ENCODE measurements at regions not wholly inside any gene's neighbourhood (a gene's known extent, or its start where the extent isn't known, plus 50 kb on each side); places are given as distances from the start of the nearest gene placed in this dataset.

GRCh38 chr11:70505761-70506657 is 107.7 kb downstream of the CTTN start:
- H3K9ac ChIP-seq (ENCODE audit: low read length), result no peak overlapping the region
- no peak overlapping the region for H3K4me2 ChIP-seq (ENCODE audit: low read length)
- no peak for DNase-seq (ENCODE audit: low read depth)
- no peak overlapping the region for H3K4me3 ChIP-seq (ENCODE audit: insufficient read depth, low read depth, low read length)
- peaks cover 4% of the 10 kb centered on the region for H3K27me3 ChIP-seq (ENCODE audit: insufficient read depth, low read length)
- H4K20me1 ChIP-seq (ENCODE audit: insufficient read depth, low read length), result no peaks in the 10 kb centered on the region
- no peak overlapping the region for H3K27ac ChIP-seq (ENCODE audit: low read depth, low read length)
- Mint-ChIP-seq H3K36me3 (ENCODE audit: low read depth, unreplicated experiment) (peaks cover 2% of the 10 kb centered on the region), H3K27ac (ENCODE audit: unreplicated experiment) (no peak overlapping the region), H3K9me3 (ENCODE audit: unreplicated experiment) (peaks cover 7% of the 10 kb centered on the region), H3K4me1 (ENCODE audit: low read depth, unreplicated experiment) (no peaks in the 10 kb centered on the region), H3K27me3 (ENCODE audit: low read depth, unreplicated experiment) (peaks cover 42% of the 10 kb centered on the region), H3K4me3 (ENCODE audit: unreplicated experiment) (no peak overlapping the region)
- H3K79me2 ChIP-seq (ENCODE audit: insufficient read depth, low read length), result no peaks in the 10 kb centered on the region
- no peak for FAIRE-seq
- H3K4me1 ChIP-seq (ENCODE audit: insufficient read depth, low read length), result no peaks in the 10 kb centered on the region
- no peaks in the 10 kb centered on the region for H3K9me3 ChIP-seq (ENCODE audit: insufficient read depth, low read depth, low read length)
- H2AFZ ChIP-seq (ENCODE audit: low read depth, low read length), result no peak overlapping the region
- H3K36me3 ChIP-seq (ENCODE audit: insufficient read depth, low read length), result no peaks in the 10 kb centered on the region
- no peak for TF ChIP-seq EZH2 (IDR thresholded peaks at IDR 0.05; ENCODE audit: insufficient read depth, low read length)
- no peak for TF ChIP-seq CTCF (IDR thresholded peaks at IDR 0.05; ENCODE audit: insufficient read depth, low read depth, low read length)

- Mint-ChIP-seq H3K27me3 (ENCODE audit: low read depth, unreplicated experiment) (peaks cover 42% of the 10 kb centered on the region), H3K4me3 (ENCODE audit: unreplicated experiment) (no peak overlapping the region), H3K36me3 (ENCODE audit: low read depth, unreplicated experiment) (peaks cover 2% of the 10 kb centered on the region), H3K27ac (ENCODE audit: unreplicated experiment) (no peak overlapping the region), H3K9me3 (ENCODE audit: unreplicated experiment) (peaks cover 10% of the 10 kb centered on the region), H3K4me1 (ENCODE audit: low read depth, unreplicated experiment) (no peaks in the 10 kb centered on the region)
- H3K4me3 ChIP-seq (ENCODE audit: insufficient read depth, low read depth, low read length), result no peak overlapping the region
- FAIRE-seq, result no peak
- no peaks in the 10 kb centered on the region for H3K4me1 ChIP-seq (ENCODE audit: insufficient read depth, low read length)
- no peaks in the 10 kb centered on the region for H3K9me3 ChIP-seq (ENCODE audit: insufficient read depth, low read depth, low read length)
- no peaks in the 10 kb centered on the region for H4K20me1 ChIP-seq (ENCODE audit: insufficient read depth, low read length)
- H3K27me3 ChIP-seq (ENCODE audit: insufficient read depth, low read length), result peaks cover 4% of the 10 kb centered on the region
- no peak overlapping the region for H3K27ac ChIP-seq (ENCODE audit: low read depth, low read length)
- no peaks in the 10 kb centered on the region for H3K79me2 ChIP-seq (ENCODE audit: insufficient read depth, low read length)
- H3K36me3 ChIP-seq (ENCODE audit: insufficient read depth, low read length), result no peaks in the 10 kb centered on the region
- no peak overlapping the region for H3K9ac ChIP-seq (ENCODE audit: low read length)
- TF ChIP-seq CTCF (IDR thresholded peaks at IDR 0.05; ENCODE audit: insufficient read depth, low read depth, low read length) (no peak), EZH2 (IDR thresholded peaks at IDR 0.05; ENCODE audit: insufficient read depth, low read length) (no peak)
- no peak for DNase-seq (ENCODE audit: low read depth)
- H2AFZ ChIP-seq (ENCODE audit: low read depth, low read length), result no peak overlapping the region
- H3K4me2 ChIP-seq (ENCODE audit: low read length), result no peak overlapping the region
These were observed 108.3 kb downstream of the CTTN start for GRCh38 chr11:70506658-70506970.

GRCh38 chr11:70506986-70507385 is 108.7 kb downstream of the CTTN start:
- Mint-ChIP-seq H3K9me3 (ENCODE audit: unreplicated experiment) (peaks cover 10% of the 10 kb centered on the region), H3K4me1 (ENCODE audit: low read depth, unreplicated experiment) (no peaks in the 10 kb centered on the region), H3K36me3 (ENCODE audit: low read depth, unreplicated experiment) (peaks cover 2% of the 10 kb centered on the region), H3K4me3 (ENCODE audit: unreplicated experiment) (no peak overlapping the region), H3K27me3 (ENCODE audit: low read depth, unreplicated experiment) (peaks cover 39% of the 10 kb centered on the region), H3K27ac (ENCODE audit: unreplicated experiment) (no peak overlapping the region)
- DNase-seq (ENCODE audit: low read depth), result no peak
- Histone ChIP-seq H3K27me3 (ENCODE audit: insufficient read depth, low read length) (peaks cover 4% of the 10 kb centered on the region), H3K27ac (ENCODE audit: low read depth, low read length) (no peak overlapping the region), H3K79me2 (ENCODE audit: insufficient read depth, low read length) (no peaks in the 10 kb centered on the region), H3K9me3 (ENCODE audit: insufficient read depth, low read depth, low read length) (no peaks in the 10 kb centered on the region), H3K36me3 (ENCODE audit: insufficient read depth, low read length) (no peaks in the 10 kb centered on the region), H2AFZ (ENCODE audit: low read depth, low read length) (no peak overlapping the region), H3K4me2 (ENCODE audit: low read length) (no peak overlapping the region), H3K9ac (ENCODE audit: low read length) (no peak overlapping the region), H4K20me1 (ENCODE audit: insufficient read depth, low read length) (no peaks in the 10 kb centered on the region), H3K4me1 (ENCODE audit: insufficient read depth, low read length) (no peaks in the 10 kb centered on the region), H3K4me3 (ENCODE audit: insufficient read depth, low read depth, low read length) (no peak overlapping the region)
- no peak for FAIRE-seq
- no peak for TF ChIP-seq EZH2 (IDR thresholded peaks at IDR 0.05; ENCODE audit: insufficient read depth, low read length)
- no peak for TF ChIP-seq CTCF (IDR thresholded peaks at IDR 0.05; ENCODE audit: insufficient read depth, low read depth, low read length)
